Activated naive CD4-positive, alpha-beta T cell treated with anti-CD3 and anti-CD28 coated beads, Interleukin-2, amount 50 U/mL, for 24 hours (primary cell): ENCODE measurements at regions not wholly inside any gene's neighbourhood (a gene's known extent, or its start where the extent isn't known, plus 50 kb on each side); places are given as distances from the start of the nearest gene placed in this dataset.

Experiments used
- H3K27ac Mint-ChIP-seq: one replicate; pipeline ENCODE4 v1.8.0; 2021; ENCODE audit warnings: mild to moderate bottlenecking, mixed read lengths
- H3K27me3 Mint-ChIP-seq: one replicate; pipeline ENCODE4 v1.8.0; 2021; ENCODE audit warnings: mixed read lengths
- H3K36me3 Mint-ChIP-seq: one replicate; pipeline ENCODE4 v1.8.0; 2021; ENCODE audit warnings: mixed read lengths
- H3K4me1 Mint-ChIP-seq: one replicate; pipeline ENCODE4 v1.8.0; 2021; ENCODE audit warnings: mixed read lengths
- H3K4me3 Mint-ChIP-seq: one replicate; pipeline ENCODE4 v1.8.0; 2021; ENCODE audit warnings: mild to moderate bottlenecking, mixed read lengths
- H3K9me3 Mint-ChIP-seq: one replicate; pipeline ENCODE4 v1.8.0; 2021; ENCODE audit warnings: mixed read lengths

- Mint-ChIP-seq H3K4me3 (no peak overlapping the region), H3K36me3 (no peaks in the 10 kb centered on the region), H3K27me3 (no peaks in the 10 kb centered on the region), H3K4me1 (no peaks in the 10 kb centered on the region), H3K9me3 (no peaks in the 10 kb centered on the region), H3K27ac (no peak overlapping the region)
Measured at GRCh38 chr11:92698742-92699141, 270.7 kb upstream of the MTNR1B start.

GRCh38 chr11:92702037-92702804 lies 267.2 kb upstream of the MTNR1B start:
- Mint-ChIP-seq H3K27me3 (no peaks in the 10 kb centered on the region), H3K27ac (no peak overlapping the region), H3K36me3 (no peaks in the 10 kb centered on the region), H3K4me3 (no peak overlapping the region), H3K9me3 (no peaks in the 10 kb centered on the region), H3K4me1 (no peaks in the 10 kb centered on the region)

- Mint-ChIP-seq H3K9me3 (no peaks in the 10 kb centered on the region), H3K27me3 (no peaks in the 10 kb centered on the region), H3K27ac (no peak overlapping the region), H3K36me3 (no peaks in the 10 kb centered on the region), H3K4me3 (no peak overlapping the region), H3K4me1 (no peaks in the 10 kb centered on the region)
Measured at GRCh38 chr11:92702805-92703448, 266.5 kb upstream of the MTNR1B start.

GRCh38 chr11:92703449-92703830 lies 266.0 kb upstream of the MTNR1B start:
- Mint-ChIP-seq H3K36me3 (no peaks in the 10 kb centered on the region), H3K27ac (no peak overlapping the region), H3K9me3 (no peaks in the 10 kb centered on the region)

GRCh38 chr11:92707173-92707619 lies 262.3 kb upstream of the MTNR1B start:
- Mint-ChIP-seq H3K4me3 (no peak overlapping the region), H3K4me1 (no peaks in the 10 kb centered on the region), H3K9me3 (no peaks in the 10 kb centered on the region), H3K27ac (no peak overlapping the region), H3K27me3 (no peaks in the 10 kb centered on the region), H3K36me3 (no peaks in the 10 kb centered on the region)

More at GRCh38 chr11:92703449-92703830, 266.0 kb upstream of the MTNR1B start:
- Mint-ChIP-seq H3K4me1 (no peaks in the 10 kb centered on the region), H3K27me3 (no peaks in the 10 kb centered on the region), H3K4me3 (no peak overlapping the region)

GRCh38 chr11:92707665-92708064 lies 261.8 kb upstream of the MTNR1B start:
- Mint-ChIP-seq H3K27ac (no peak overlapping the region), H3K36me3 (no peaks in the 10 kb centered on the region)

GRCh38 chr11:92709329-92709728 lies 260.1 kb upstream of the MTNR1B start:
- H3K4me1 Mint-ChIP-seq = no peaks in the 10 kb centered on the region
- H3K9me3 Mint-ChIP-seq = no peaks in the 10 kb centered on the region
- no peaks in the 10 kb centered on the region for H3K27me3 Mint-ChIP-seq
- no peaks in the 10 kb centered on the region for H3K36me3 Mint-ChIP-seq
- no peak overlapping the region for H3K27ac Mint-ChIP-seq
- H3K4me3 Mint-ChIP-seq = no peak overlapping the region

More at GRCh38 chr11:92707665-92708064, 261.8 kb upstream of the MTNR1B start:
- no peaks in the 10 kb centered on the region for H3K9me3 Mint-ChIP-seq
- no peak overlapping the region for H3K4me3 Mint-ChIP-seq
- H3K4me1 Mint-ChIP-seq = no peaks in the 10 kb centered on the region
- no peaks in the 10 kb centered on the region for H3K27me3 Mint-ChIP-seq

GRCh38 chr11:92711926-92712325 lies 257.5 kb upstream of the MTNR1B start:
- H3K27ac Mint-ChIP-seq = no peak overlapping the region
- H3K9me3 Mint-ChIP-seq = peaks cover 6% of the 10 kb centered on the region
- no peaks in the 10 kb centered on the region for H3K27me3 Mint-ChIP-seq
- H3K36me3 Mint-ChIP-seq = no peaks in the 10 kb centered on the region
- H3K4me3 Mint-ChIP-seq = no peak overlapping the region
- no peaks in the 10 kb centered on the region for H3K4me1 Mint-ChIP-seq

- Mint-ChIP-seq H3K9me3 (peaks cover 6% of the 10 kb centered on the region), H3K27me3 (no peaks in the 10 kb centered on the region), H3K4me3 (no peak overlapping the region), H3K4me1 (no peaks in the 10 kb centered on the region), H3K36me3 (no peaks in the 10 kb centered on the region), H3K27ac (no peak overlapping the region)
Measured at GRCh38 chr11:92714111-92714510, 255.3 kb upstream of the MTNR1B start.

GRCh38 chr11:92717240-92717639 lies 252.2 kb upstream of the MTNR1B start:
- H3K4me1 Mint-ChIP-seq = no peaks in the 10 kb centered on the region
- H3K4me3 Mint-ChIP-seq = no peak overlapping the region
- H3K36me3 Mint-ChIP-seq = no peaks in the 10 kb centered on the region
- H3K27ac Mint-ChIP-seq = no peak overlapping the region
- peaks cover 11% of the 10 kb centered on the region for H3K9me3 Mint-ChIP-seq
- H3K27me3 Mint-ChIP-seq = peaks cover 2% of the 10 kb centered on the region

GRCh38 chr11:92720385-92720784 lies 249.1 kb upstream of the MTNR1B start:
- no peaks in the 10 kb centered on the region for H3K36me3 Mint-ChIP-seq
- H3K27me3 Mint-ChIP-seq = peaks cover 2% of the 10 kb centered on the region
- no peak overlapping the region for H3K27ac Mint-ChIP-seq
- no peak overlapping the region for H3K4me3 Mint-ChIP-seq
- H3K9me3 Mint-ChIP-seq = peaks cover 16% of the 10 kb centered on the region
- no peaks in the 10 kb centered on the region for H3K4me1 Mint-ChIP-seq

- Mint-ChIP-seq H3K4me3 (no peak overlapping the region), H3K27ac (no peak overlapping the region), H3K9me3 (peaks cover 10% of the 10 kb centered on the region), H3K36me3 (no peaks in the 10 kb centered on the region), H3K4me1 (no peaks in the 10 kb centered on the region), H3K27me3 (peaks cover 2% of the 10 kb centered on the region)
Measured at GRCh38 chr11:92725352-92725751, 244.1 kb upstream of the MTNR1B start.

GRCh38 chr11:92727123-92727522 lies 242.3 kb upstream of the MTNR1B start:
- Mint-ChIP-seq H3K27ac (no peak overlapping the region), H3K27me3 (no peaks in the 10 kb centered on the region), H3K36me3 (no peaks in the 10 kb centered on the region), H3K4me3 (no peak overlapping the region), H3K9me3 (peaks cover 5% of the 10 kb centered on the region), H3K4me1 (no peaks in the 10 kb centered on the region)

GRCh38 chr11:92727769-92728168 lies 241.7 kb upstream of the MTNR1B start:
- Mint-ChIP-seq H3K27me3 (no peaks in the 10 kb centered on the region), H3K27ac (no peak overlapping the region), H3K4me3 (no peak overlapping the region), H3K36me3 (no peaks in the 10 kb centered on the region), H3K9me3 (peaks cover 5% of the 10 kb centered on the region), H3K4me1 (no peaks in the 10 kb centered on the region)

GRCh38 chr11:92728628-92729027 lies 240.8 kb upstream of the MTNR1B start:
- Mint-ChIP-seq H3K4me1 (no peaks in the 10 kb centered on the region), H3K27me3 (no peaks in the 10 kb centered on the region), H3K27ac (no peak overlapping the region), H3K9me3 (no peaks in the 10 kb centered on the region), H3K36me3 (no peaks in the 10 kb centered on the region), H3K4me3 (no peak overlapping the region)

- H3K27me3 Mint-ChIP-seq = no peaks in the 10 kb centered on the region
- H3K4me1 Mint-ChIP-seq = no peaks in the 10 kb centered on the region
- no peak overlapping the region for H3K27ac Mint-ChIP-seq
- no peaks in the 10 kb centered on the region for H3K36me3 Mint-ChIP-seq
- H3K9me3 Mint-ChIP-seq = no peaks in the 10 kb centered on the region
- no peak overlapping the region for H3K4me3 Mint-ChIP-seq
Measured at GRCh38 chr11:92735039-92735438, 234.4 kb upstream of the MTNR1B start.
